WTC11 (cell line): ENCODE measurements at regions not wholly inside any gene's neighbourhood (a gene's known extent, or its start where the extent isn't known, plus 50 kb on each side); places are given as distances from the start of the nearest gene placed in this dataset.

Source experiments
- ATAC-seq: fragments of 200-7000 bp; cut with Tn5 transposase; 2 replicates; pipeline ENCODE4 v1.10.0; 2021; ENCODE audit warnings: mild to moderate bottlenecking, moderate library complexity
- CTCF ChIA-PET: fragments of 300-600 bp; sonication (Branson Sonifier 250); formaldehyde crosslinking; loops from one replicate; lab custom pipeline; 2021; ENCODE audit warnings: antibody characterized with exemption; lab: Charles Lee
- POLR2A ChIA-PET: fragments of 350-600 bp; sonication (Branson Sonifier 250); formaldehyde crosslinking; loops from one replicate; lab custom pipeline; 2021; ENCODE audit warnings: antibody characterized with exemption; lab: Charles Lee
- DNase-seq: peaks from one replicate; pipeline ENCODE4 v3.0.0; 2021; ENCODE audit warnings: low spot score
- H3K27ac Mint-ChIP-seq: 2 replicates; pipeline ENCODE4 v1.8.0; 2021; ENCODE audit warnings: mixed read lengths
- H3K27me3 Mint-ChIP-seq: 2 replicates; pipeline ENCODE4 v1.8.0; 2021; ENCODE audit warnings: low read depth, mild to moderate bottlenecking, moderate library complexity, mixed read lengths
- H3K36me3 Mint-ChIP-seq: 2 replicates; pipeline ENCODE4 v1.8.0; 2021; ENCODE audit warnings: mixed read lengths
- H3K4me1 Mint-ChIP-seq: 2 replicates; pipeline ENCODE4 v1.8.0; 2022; ENCODE audit warnings: mixed read lengths
- H3K4me3 Mint-ChIP-seq: 2 replicates; pipeline ENCODE4 v1.8.0; 2021; ENCODE audit warnings: mild to moderate bottlenecking, moderate library complexity, mixed read lengths
- H3K9me3 Mint-ChIP-seq: 2 replicates; pipeline ENCODE4 v1.8.0; 2021; ENCODE audit warnings: mixed read lengths
- CDX4 ChIP-seq: fragments of 250-450 bp; sonication (Bioruptor Pico); IDR thresholded peaks from 2 replicates; pipeline ENCODE4 v1.9.0; 2021; ENCODE audit warnings: moderate library complexity, mild to moderate bottlenecking, inconsistent platforms, borderline replicate concordance
- CREB1 ChIP-seq: sonication (generic); formaldehyde crosslinking; IDR thresholded peaks from 2 replicates; pipeline ENCODE4 v1.8.0; 2023; ENCODE audit warnings: mild to moderate bottlenecking, missing genetic modification reagents
- CREM ChIP-seq: sonication (generic); formaldehyde crosslinking; IDR thresholded peaks from 2 replicates; pipeline ENCODE4 v1.8.1; 2022; ENCODE audit warnings: mild to moderate bottlenecking, missing genetic modification reagents, moderate library complexity
- ERG ChIP-seq: fragments of 250-450 bp; sonication (Bioruptor Pico); IDR thresholded peaks from 2 replicates; pipeline ENCODE4 v1.8.0; 2021; ENCODE audit warnings: mild to moderate bottlenecking
- FOXP1 ChIP-seq: sonication (generic); formaldehyde crosslinking; IDR thresholded peaks from 2 replicates; pipeline ENCODE4 v1.8.0; 2022; ENCODE audit warnings: missing genetic modification reagents, mild to moderate bottlenecking, moderate library complexity, borderline replicate concordance
- GABPB1 ChIP-seq: sonication (generic); formaldehyde crosslinking; IDR thresholded peaks from 2 replicates; pipeline ENCODE4 v1.8.1; 2023; ENCODE audit warnings: mild to moderate bottlenecking, missing genetic modification reagents
- GRHL2 ChIP-seq: fragments of 250-450 bp; sonication (Bioruptor Pico); IDR thresholded peaks from 2 replicates; pipeline ENCODE4 v1.8.0; 2022; ENCODE audit warnings: mild to moderate bottlenecking, moderate library complexity; ENCODE audit not compliant: insufficient replicate concordance, severe bottlenecking
- GTF2I ChIP-seq: fragments of 250-450 bp; sonication (Bioruptor Pico); conservative IDR thresholded peaks from 2 replicates; pipeline ENCODE4 v1.4.0; 2021; ENCODE audit warnings: mild to moderate bottlenecking
- IRF1 ChIP-seq: sonication (generic); formaldehyde crosslinking; IDR thresholded peaks from 2 replicates; pipeline ENCODE4 v1.8.0; 2023; ENCODE audit warnings: missing genetic modification reagents
- PREB ChIP-seq: sonication (generic); formaldehyde crosslinking; IDR thresholded peaks from 2 replicates; pipeline ENCODE4 v1.8.1; 2022; ENCODE audit warnings: mild to moderate bottlenecking, missing genetic modification reagents, moderate library complexity, borderline replicate concordance
- PRRX2 ChIP-seq: fragments of 250-450 bp; sonication (Bioruptor Pico); IDR thresholded peaks from 2 replicates; pipeline ENCODE4 v1.8.0; 2021; ENCODE audit warnings: mild to moderate bottlenecking
- RORB ChIP-seq: fragments of 250-450 bp; sonication (Bioruptor Pico); IDR thresholded peaks from 2 replicates; pipeline ENCODE4 v1.9.0; 2021; ENCODE audit warnings: mild to moderate bottlenecking
- SP1 ChIP-seq: sonication (generic); formaldehyde crosslinking; conservative IDR thresholded peaks from 2 replicates; pipeline ENCODE4 v1.8.1; 2022; ENCODE audit warnings: missing genetic modification reagents
- TCF7 ChIP-seq: sonication (generic); formaldehyde crosslinking; IDR thresholded peaks from 2 replicates; pipeline ENCODE4 v1.8.0; 2022; ENCODE audit warnings: mild to moderate bottlenecking, low read depth, missing genetic modification reagents, moderate library complexity
- ZBTB43 ChIP-seq: sonication (generic); formaldehyde crosslinking; IDR thresholded peaks from 2 replicates; pipeline ENCODE4 v1.8.1; 2023; ENCODE audit warnings: mild to moderate bottlenecking, missing genetic modification reagents
- ZNF263 ChIP-seq: sonication (generic); formaldehyde crosslinking; IDR thresholded peaks from 2 replicates; pipeline ENCODE4 v1.8.1; 2022; ENCODE audit warnings: low read depth, mild to moderate bottlenecking, moderate library complexity, missing genetic modification reagents
- ZNF281 ChIP-seq: sonication (generic); formaldehyde crosslinking; IDR thresholded peaks from 2 replicates; pipeline ENCODE4 v1.8.0; 2023; ENCODE audit warnings: mild to moderate bottlenecking, missing genetic modification reagents

- ATAC-seq = no peak
- Mint-ChIP-seq H3K4me3 (no peak overlapping the region), H3K9me3 (peaks cover 48% of the 10 kb centered on the region), H3K27ac (no peak overlapping the region), H3K27me3 (no peaks in the 10 kb centered on the region), H3K4me1 (no peaks in the 10 kb centered on the region), H3K36me3 (peaks cover 10% of the 10 kb centered on the region)
- no peak for TF ChIP-seq GABPB1 (CRISPR knock-in tag)
- TF ChIP-seq CREM (CRISPR knock-in tag) = no peak
- no peak for TF ChIP-seq TCF7
- TF ChIP-seq PRRX2 (CRISPR knock-in tag) = no peak
- TF ChIP-seq GRHL2 = no peak
- TF ChIP-seq FOXP1 (CRISPR knock-in tag) = no peak
- no peak for TF ChIP-seq CREB1
- TF ChIP-seq GTF2I (CRISPR knock-in tag) = no peak
- no peak for TF ChIP-seq IRF1 (CRISPR knock-in tag)
- no peak for TF ChIP-seq ZNF281 (CRISPR knock-in tag)
- no peak for TF ChIP-seq ERG (CRISPR knock-in tag)
- TF ChIP-seq ZNF263 (CRISPR knock-in tag) = no peak
- ChIA-PET CTCF (no interaction called here), POLR2A (no interaction called here)
- DNase-seq = no peak
Observed at GRCh38 chr10:81575036-81575435, 300.0 kb upstream of the NRG3 start.

GRCh38 chr10:81576336-81576735 lies 298.7 kb upstream of the NRG3 start:
- Mint-ChIP-seq H3K36me3 (peaks cover 12% of the 10 kb centered on the region), H3K4me1 (no peaks in the 10 kb centered on the region), H3K27ac (no peak overlapping the region), H3K9me3 (peaks cover 53% of the 10 kb centered on the region), H3K27me3 (no peaks in the 10 kb centered on the region), H3K4me3 (no peak overlapping the region)
- no peak for ATAC-seq
- no peak for DNase-seq
- no peak for TF ChIP-seq ZBTB43 (CRISPR knock-in tag)
- TF ChIP-seq RORB (CRISPR knock-in tag) = no peak
- no peak for TF ChIP-seq CDX4 (CRISPR knock-in tag)
- no peak for TF ChIP-seq SP1 (CRISPR knock-in tag)
- TF ChIP-seq PREB (CRISPR knock-in tag) = no peak
- ChIA-PET POLR2A (no interaction called here), CTCF (no interaction called here)
